Glutamatergic neuron (in vitro differentiated cells): ENCODE measurements at regions not wholly inside any gene's neighbourhood (a gene's known extent, or its start where the extent isn't known, plus 50 kb on each side); places are given as distances from the start of the nearest gene placed in this dataset.

Source experiments
- DNase-seq: peaks from one replicate; pipeline ENCODE4 v3.0.0; 2022
- H3K27ac Mint-ChIP-seq: one replicate; pipeline ENCODE4 v1.8.0; 2020; ENCODE audit warnings: mild to moderate bottlenecking, mixed read lengths, inconsistent platforms; ENCODE audit not compliant: unreplicated experiment
- H3K27me3 Mint-ChIP-seq: one replicate; pipeline ENCODE4 v1.8.0; 2020; ENCODE audit warnings: mild to moderate bottlenecking, moderate library complexity, mixed read lengths, inconsistent platforms; ENCODE audit not compliant: unreplicated experiment
- H3K36me3 Mint-ChIP-seq: one replicate; pipeline ENCODE4 v1.8.0; 2020; ENCODE audit warnings: mild to moderate bottlenecking, mixed read lengths, inconsistent platforms; ENCODE audit not compliant: unreplicated experiment
- H3K4me1 Mint-ChIP-seq: one replicate; pipeline ENCODE4 v1.8.0; 2020; ENCODE audit warnings: mild to moderate bottlenecking, low read depth, mixed read lengths, inconsistent platforms; ENCODE audit not compliant: unreplicated experiment
- H3K4me3 Mint-ChIP-seq: one replicate; pipeline ENCODE4 v1.8.0; 2020; ENCODE audit warnings: mild to moderate bottlenecking, mixed read lengths, inconsistent platforms; ENCODE audit not compliant: unreplicated experiment
- H3K9me3 Mint-ChIP-seq: one replicate; pipeline ENCODE4 v1.8.0; 2020; ENCODE audit warnings: mild to moderate bottlenecking, moderate library complexity, mixed read lengths, inconsistent platforms; ENCODE audit not compliant: unreplicated experiment
- TF ChIP-seq, protein P1 (sequence below): fragments of 200-600 bp; sonication (generic); IDR thresholded peaks from one replicate; pipeline ENCODE4 v1.5.0; 2021; ENCODE audit not compliant: partially characterized antibody, unreplicated experiment

DNA sequence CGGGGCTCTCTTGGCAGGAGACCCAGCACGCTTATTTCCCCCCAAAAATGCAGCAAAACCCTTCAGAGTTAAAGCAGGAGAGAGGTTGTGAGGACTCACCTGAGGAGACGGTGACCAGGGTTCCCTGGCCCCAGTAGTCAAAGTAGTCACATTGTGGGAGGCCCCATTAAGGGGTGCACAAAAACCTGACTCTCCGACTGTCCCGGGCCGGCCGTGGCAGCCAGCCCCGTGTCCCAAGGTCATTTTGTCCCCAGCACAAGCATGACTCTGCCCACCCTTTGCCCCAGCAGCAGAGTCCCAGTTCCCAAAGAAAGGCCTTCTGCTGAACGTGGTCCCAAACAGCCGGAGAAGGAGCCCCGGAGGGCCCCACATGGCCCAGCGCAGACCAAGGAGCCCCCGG lies 337.7 kb downstream of the TMEM121 start:
- Mint-ChIP-seq H3K27me3 (peaks cover 5% of the 10 kb centered on the region), H3K27ac (no peak overlapping the region), H3K4me3 (no peak overlapping the region), H3K4me1 (no peaks in the 10 kb centered on the region), H3K36me3 (peaks cover 5% of the 10 kb centered on the region), H3K9me3 (peaks cover 22% of the 10 kb centered on the region)
- TF ChIP-seq, protein P1, sequence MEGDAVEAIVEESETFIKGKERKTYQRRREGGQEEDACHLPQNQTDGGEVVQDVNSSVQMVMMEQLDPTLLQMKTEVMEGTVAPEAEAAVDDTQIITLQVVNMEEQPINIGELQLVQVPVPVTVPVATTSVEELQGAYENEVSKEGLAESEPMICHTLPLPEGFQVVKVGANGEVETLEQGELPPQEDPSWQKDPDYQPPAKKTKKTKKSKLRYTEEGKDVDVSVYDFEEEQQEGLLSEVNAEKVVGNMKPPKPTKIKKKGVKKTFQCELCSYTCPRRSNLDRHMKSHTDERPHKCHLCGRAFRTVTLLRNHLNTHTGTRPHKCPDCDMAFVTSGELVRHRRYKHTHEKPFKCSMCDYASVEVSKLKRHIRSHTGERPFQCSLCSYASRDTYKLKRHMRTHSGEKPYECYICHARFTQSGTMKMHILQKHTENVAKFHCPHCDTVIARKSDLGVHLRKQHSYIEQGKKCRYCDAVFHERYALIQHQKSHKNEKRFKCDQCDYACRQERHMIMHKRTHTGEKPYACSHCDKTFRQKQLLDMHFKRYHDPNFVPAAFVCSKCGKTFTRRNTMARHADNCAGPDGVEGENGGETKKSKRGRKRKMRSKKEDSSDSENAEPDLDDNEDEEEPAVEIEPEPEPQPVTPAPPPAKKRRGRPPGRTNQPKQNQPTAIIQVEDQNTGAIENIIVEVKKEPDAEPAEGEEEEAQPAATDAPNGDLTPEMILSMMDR: no peak
- no peak for DNase-seq

DNA sequence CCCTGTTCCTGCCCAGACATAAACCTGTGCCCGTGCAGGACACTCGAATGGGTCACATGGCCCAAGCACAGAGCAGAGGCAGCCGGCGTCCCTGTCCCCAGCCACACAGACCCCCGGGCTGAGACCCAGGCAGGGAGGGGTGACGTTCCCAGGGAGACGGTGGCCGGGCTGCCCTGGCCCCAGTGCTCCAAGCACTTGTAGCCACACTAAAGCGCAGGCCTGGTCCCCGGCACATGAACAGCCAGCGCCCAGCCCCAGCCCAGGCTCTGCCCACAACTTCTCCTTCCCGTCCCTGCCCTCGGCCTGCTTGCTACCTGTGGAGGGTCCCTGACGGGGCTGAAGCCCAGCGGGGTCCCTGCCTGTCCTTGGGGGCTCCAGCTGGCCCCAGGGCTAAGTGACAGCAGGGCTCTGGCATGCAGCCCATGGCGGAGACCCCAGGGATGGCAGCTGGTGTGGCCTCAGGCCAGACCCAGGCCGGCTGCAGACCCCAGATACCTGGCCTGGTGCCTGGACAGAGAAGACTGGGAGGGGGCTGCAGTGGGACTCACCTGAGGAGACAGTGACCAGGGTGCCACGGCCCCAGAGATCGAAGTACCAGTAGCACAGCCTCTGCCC lies 338.4 kb downstream of the TMEM121 start:
- no peaks in the 10 kb centered on the region for H3K4me1 Mint-ChIP-seq
- DNase-seq: no peak
- peaks cover 5% of the 10 kb centered on the region for H3K27me3 Mint-ChIP-seq
- H3K9me3 Mint-ChIP-seq: peaks cover 24% of the 10 kb centered on the region
- H3K27ac Mint-ChIP-seq: no peak overlapping the region
- H3K36me3 Mint-ChIP-seq: peaks cover 5% of the 10 kb centered on the region
- H3K4me3 Mint-ChIP-seq: no peak overlapping the region
- TF ChIP-seq, protein P1: no peak

DNA sequence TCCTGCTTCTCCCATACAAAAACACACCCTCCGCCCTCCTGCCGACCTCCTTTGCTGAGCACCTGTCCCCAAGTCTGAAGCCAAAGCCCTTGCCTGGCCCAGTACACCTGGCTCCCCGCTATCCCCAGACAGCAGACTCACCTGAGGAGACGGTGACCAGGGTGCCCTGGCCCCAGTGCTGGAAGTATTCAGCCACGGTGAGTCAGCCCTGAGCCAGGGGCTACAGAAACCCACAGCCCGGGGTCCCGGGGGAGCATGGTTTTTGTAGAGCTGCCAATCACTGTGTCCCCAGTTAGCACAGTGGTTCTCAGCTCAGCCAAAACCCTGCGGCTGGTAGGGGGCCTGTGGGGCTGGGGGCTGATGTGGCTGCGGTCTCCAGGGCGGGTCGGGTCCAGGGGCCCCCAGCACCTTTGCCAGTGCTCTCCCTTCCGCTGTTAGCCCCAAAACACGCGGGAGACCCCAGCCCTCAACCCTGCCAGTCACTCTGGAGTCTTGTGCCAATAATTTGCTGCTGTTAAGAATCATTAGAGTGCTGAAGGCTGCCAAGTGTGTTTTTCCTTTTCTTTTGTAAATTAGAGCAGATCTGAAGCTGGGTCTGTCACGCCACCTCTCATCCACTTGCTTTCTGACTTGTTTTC lies 339.0 kb downstream of the TMEM121 start:
- DNase-seq: no peak
- H3K4me1 Mint-ChIP-seq: no peaks in the 10 kb centered on the region
- no peak overlapping the region for H3K27ac Mint-ChIP-seq
- H3K4me3 Mint-ChIP-seq: no peak overlapping the region
- peaks cover 23% of the 10 kb centered on the region for H3K9me3 Mint-ChIP-seq
- H3K36me3 Mint-ChIP-seq: peaks cover 5% of the 10 kb centered on the region
- TF ChIP-seq, protein P1: no peak
- peaks cover 3% of the 10 kb centered on the region for H3K27me3 Mint-ChIP-seq

DNA sequence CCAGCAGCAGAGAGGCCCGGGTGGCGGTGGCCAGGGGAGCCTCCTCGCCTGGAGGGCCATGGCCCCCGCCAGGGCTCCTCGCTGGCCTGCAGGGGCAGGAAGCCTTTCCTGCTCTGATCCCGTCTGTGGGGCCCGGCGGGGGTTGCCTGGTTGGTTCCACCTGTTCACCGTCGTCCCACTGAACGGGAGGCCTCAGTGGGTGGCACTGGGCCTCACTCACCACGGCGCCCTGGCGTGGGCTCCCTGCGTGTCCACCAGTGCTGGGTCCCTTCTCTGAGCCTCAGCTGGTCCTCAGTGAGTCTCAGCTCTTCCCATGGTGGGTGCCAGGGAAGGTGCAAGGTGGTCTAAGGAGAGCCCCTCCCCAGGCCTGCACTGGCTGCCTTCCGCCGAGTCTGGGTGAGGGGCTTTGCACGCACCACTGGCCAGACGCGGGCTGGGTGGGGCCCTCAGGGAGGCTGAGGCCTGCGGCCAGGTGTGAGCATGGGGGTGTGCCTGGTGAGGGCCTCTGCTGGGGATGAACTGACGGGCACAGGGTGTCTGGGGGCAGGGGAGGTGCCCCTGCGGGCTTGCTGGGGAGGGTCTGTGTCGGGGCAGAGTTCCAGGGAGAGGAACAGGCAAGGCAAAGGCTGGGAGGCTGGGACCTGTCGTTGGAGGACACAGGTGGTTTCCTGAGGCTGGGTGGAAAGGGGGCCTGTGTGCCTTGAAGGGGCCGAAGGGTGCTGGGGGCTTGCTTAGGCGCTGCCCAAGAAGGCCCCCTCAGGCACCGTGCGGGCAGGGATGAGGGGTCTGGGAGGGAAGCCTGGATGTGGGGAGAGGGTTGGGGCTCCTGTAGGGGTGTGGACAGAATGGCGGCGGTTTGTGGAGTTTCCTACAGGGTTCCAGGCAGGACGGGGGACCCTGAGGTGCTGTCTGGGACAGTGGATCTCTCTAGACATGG lies 339.8 kb downstream of the TMEM121 start:
- DNase-seq: no peak
- TF ChIP-seq, protein P1: no peak
- Mint-ChIP-seq H3K4me1 (no peaks in the 10 kb centered on the region), H3K36me3 (peaks cover 5% of the 10 kb centered on the region), H3K4me3 (no peak overlapping the region), H3K27me3 (peaks cover 2% of the 10 kb centered on the region), H3K27ac (no peak overlapping the region), H3K9me3 (peaks cover 22% of the 10 kb centered on the region)

DNA sequence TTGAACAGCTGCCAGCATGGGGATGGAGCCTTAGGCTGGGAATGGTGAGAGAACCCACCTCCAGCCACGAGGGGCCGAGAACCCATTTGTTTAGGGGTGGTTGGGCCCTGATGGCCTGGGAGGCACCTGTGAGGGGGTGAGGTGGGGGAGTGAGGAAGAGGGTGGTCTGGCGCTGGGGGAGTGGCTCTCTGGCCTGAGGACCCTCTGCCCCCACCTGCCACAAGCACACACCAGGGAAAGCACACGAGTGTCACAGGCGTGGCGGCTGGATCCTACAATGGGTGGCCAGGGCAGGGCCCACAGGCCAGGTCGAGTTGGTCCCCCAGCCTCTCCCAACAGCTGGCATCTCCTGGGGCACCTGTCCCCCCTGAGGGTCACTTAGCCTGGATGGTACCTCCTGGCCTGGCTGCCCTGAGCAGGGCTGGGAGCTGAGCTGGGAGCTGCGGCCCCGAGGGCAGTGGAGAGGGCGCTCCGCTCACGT lies 340.5 kb downstream of the TMEM121 start:
- Mint-ChIP-seq H3K9me3 (peaks cover 21% of the 10 kb centered on the region), H3K27me3 (peaks cover 2% of the 10 kb centered on the region)
- DNase-seq: no peak

More for the DNA sequence above, 340.5 kb downstream of the TMEM121 start:
- peaks cover 5% of the 10 kb centered on the region for H3K36me3 Mint-ChIP-seq
- H3K4me3 Mint-ChIP-seq: no peak overlapping the region
- TF ChIP-seq, protein P1: no peak
- no peaks in the 10 kb centered on the region for H3K4me1 Mint-ChIP-seq
- H3K27ac Mint-ChIP-seq: no peak overlapping the region
